Loucy (cell line): ENCODE measurements at regions not wholly inside any gene's neighbourhood (a gene's known extent, or its start where the extent isn't known, plus 50 kb on each side); places are given as distances from the start of the nearest gene placed in this dataset.
"Not testable (repeated sequence)": the region's sequence is repeated elsewhere in the genome, so short reads cannot be mapped to it uniquely, and the experiment has no call there.

Experiments used
- CTCF ChIP-seq: fragments of 200-600 bp; sonication (generic); conservative IDR thresholded peaks from 2 replicates; pipeline ENCODE4 v1.5.1; 2014; ENCODE audit warnings: mild to moderate bottlenecking, antibody characterized with exemption, low read length
- EZH2phosphoT487 ChIP-seq: fragments of 200-600 bp; IDR thresholded peaks from 2 replicates; pipeline ENCODE4 v1.6.1; 2018; ENCODE audit warnings: antibody characterized with exemption, mild to moderate bottlenecking, moderate library complexity, borderline replicate concordance

- TF ChIP-seq CTCF, EZH2phosphoT487: not testable (repeated sequence)
Observed at GRCh38 chr12:53877961-53878360, 60.7 kb upstream of the HOXC13 start.
